Forelimb muscle (tissue), 1 donor: ENCODE measurements at regions not wholly inside any gene's neighbourhood (a gene's known extent, or its start where the extent isn't known, plus 50 kb on each side); places are given as distances from the start of the nearest gene placed in this dataset.

ENCODE experiments used
- DNase-seq: peaks from one replicate; pipeline ENCODE4 v3.0.0-alpha.2; 2013; ENCODE audit warnings: low read depth

- DNase-seq, result no peak
These were observed 371.6 kb upstream of the USP24 start for GRCh38 chr1:55586771-55587170.

GRCh38 chr1:55585402-55585792, 370.2 kb upstream of the USP24 start:
- DNase-seq, result no peak

- DNase-seq, result no peak
These were observed 369.6 kb upstream of the USP24 start for GRCh38 chr1:55584526-55585401.

- DNase-seq, result no peak
These were observed 366.9 kb upstream of the USP24 start for GRCh38 chr1:55582084-55582483.

GRCh38 chr1:55580845-55581332, 365.7 kb upstream of the USP24 start:
- DNase-seq, result no peak

- no peak for DNase-seq
These were observed 364.3 kb upstream of the USP24 start for GRCh38 chr1:55579332-55580001.

GRCh38 chr1:55578646-55579045, 363.5 kb upstream of the USP24 start:
- no peak for DNase-seq

GRCh38 chr1:55575571-55576279, 360.6 kb upstream of the USP24 start:
- DNase-seq, result no peak

- no peak for DNase-seq
These were observed 359.6 kb upstream of the USP24 start for GRCh38 chr1:55574691-55575225.

GRCh38 chr1:55572878-55573734, 357.9 kb upstream of the USP24 start:
- no peak for DNase-seq

GRCh38 chr1:55571767-55572166, 356.6 kb upstream of the USP24 start:
- DNase-seq, result no peak

GRCh38 chr1:55569417-55569816, 354.3 kb upstream of the USP24 start:
- no peak for DNase-seq

- DNase-seq, result no peak
These were observed 353.6 kb upstream of the USP24 start for GRCh38 chr1:55568732-55569131.

GRCh38 chr1:55560266-55560665, 345.1 kb upstream of the USP24 start:
- DNase-seq, result peak; percentile 57

- no peak for DNase-seq
These were observed 344.7 kb upstream of the USP24 start for GRCh38 chr1:55559842-55560241.

- DNase-seq, result no peak
These were observed 344.0 kb upstream of the USP24 start for GRCh38 chr1:55559161-55559611.

- no peak for DNase-seq
These were observed 343.4 kb upstream of the USP24 start for GRCh38 chr1:55558515-55558914.

- no peak for DNase-seq
These were observed 341.0 kb upstream of the USP24 start for GRCh38 chr1:55555956-55556725.

GRCh38 chr1:55554611-55555010, 339.4 kb upstream of the USP24 start:
- DNase-seq, result no peak

GRCh38 chr1:55552636-55553035, 337.5 kb upstream of the USP24 start:
- no peak for DNase-seq
